Esophagus squamous epithelium (tissue), 5 donors: ENCODE measurements at regions not wholly inside any gene's neighbourhood (a gene's known extent, or its start where the extent isn't known, plus 50 kb on each side); places are given as distances from the start of the nearest gene placed in this dataset.

ENCODE experiments used
- DNase-seq: peaks from one replicate; lab custom pipeline; 2025; lab: John Stamatoyannopoulos, UW
- H3K27ac ChIP-seq, 4 donors: fragments of 200-600 bp; sonication (generic); one replicate each; pipeline ENCODE4 v1.5.1; 2016 to 2019; ENCODE audit warnings: mild to moderate bottlenecking in 1 of 4
- H3K27me3 ChIP-seq, 4 donors: fragments of 200-600 bp; sonication (generic); 1 replicate in 3 of 4; 2 replicates in 1 of 4; pipeline versions ENCODE4 v1.5.1 to v1.6.0; 2017 to 2021; ENCODE audit warnings: antibody characterized with exemption in 1 of 4
- H3K36me3 ChIP-seq, 3 donors: fragments of 200-600 bp; sonication (generic); one replicate each; pipeline ENCODE4 v1.5.1; 2016 to 2019
- H3K4me1 ChIP-seq, 3 donors: fragments of 200-600 bp; sonication (generic); one replicate each; pipeline ENCODE4 v1.5.1; 2017 to 2019
- H3K4me3 ChIP-seq, 4 donors: fragments of 200-600 bp; sonication (generic); 1 replicate in 3 of 4; 2 replicates in 1 of 4; pipeline ENCODE4 v1.5.1; 2016 to 2019; ENCODE audit warnings: mild to moderate bottlenecking in 2 of 4, moderate library complexity in 1 of 4
- H3K9me3 ChIP-seq, 3 donors: fragments of 200-600 bp; sonication (generic); one replicate each; pipeline ENCODE4 v1.5.1; 2016 to 2019
- POLR2A ChIP-seq, 4 donors: fragments of 450-650 bp; IDR thresholded peaks; one replicate each; pipeline ENCODE4 v1.6.1; 2017; ENCODE audit warnings: antibody characterized with exemption in 4 of 4, mild to moderate bottlenecking in 4 of 4, moderate library complexity in 3 of 4
- WGBS, 2 donors: methylation state at CpG; one replicate each; pipeline ENCODE4 v1.1.5; 2018; 5-methylcytosine and 5-hydroxymethylcytosine counted together
- intact Hi-C: fragments of 100-400 bp; cut with DNase I; formaldehyde crosslinking; loops from one replicate; pipeline ENCODE4 v1.15.0; 2022
- TF ChIP-seq, protein P1 (sequence below), 6 experiments: fragments of 450-650 bp in 4 of 6; fragments of 200-600 bp in 2 of 6; sonication (generic) in 2 of 6; IDR thresholded peaks; one replicate each; pipeline ENCODE4 v1.5.1; 2016 to 2019; ENCODE audit warnings: antibody characterized with exemption in 6 of 6, mild to moderate bottlenecking in 4 of 6, moderate library complexity in 4 of 6
- donor health status: DM: yes; HTN: yes; CAD: no.

- Histone ChIP-seq H3K27ac (no peak overlapping the region), H3K27me3 (no peaks in the 10 kb centered on the region), H3K36me3 (no peaks in the 10 kb centered on the region), H3K4me3 (no peak overlapping the region), H3K4me1 (peaks cover 0 to 12% (median 0%) of the 10 kb centered on the region in 3 donors), H3K9me3 (no peaks in the 10 kb centered on the region)
- intact Hi-C loops: no loop called here
- 43 to 50% methylated on average over 1 of the region's 1 CpG for WGBS, 2 donors
- TF ChIP-seq, protein P1, sequence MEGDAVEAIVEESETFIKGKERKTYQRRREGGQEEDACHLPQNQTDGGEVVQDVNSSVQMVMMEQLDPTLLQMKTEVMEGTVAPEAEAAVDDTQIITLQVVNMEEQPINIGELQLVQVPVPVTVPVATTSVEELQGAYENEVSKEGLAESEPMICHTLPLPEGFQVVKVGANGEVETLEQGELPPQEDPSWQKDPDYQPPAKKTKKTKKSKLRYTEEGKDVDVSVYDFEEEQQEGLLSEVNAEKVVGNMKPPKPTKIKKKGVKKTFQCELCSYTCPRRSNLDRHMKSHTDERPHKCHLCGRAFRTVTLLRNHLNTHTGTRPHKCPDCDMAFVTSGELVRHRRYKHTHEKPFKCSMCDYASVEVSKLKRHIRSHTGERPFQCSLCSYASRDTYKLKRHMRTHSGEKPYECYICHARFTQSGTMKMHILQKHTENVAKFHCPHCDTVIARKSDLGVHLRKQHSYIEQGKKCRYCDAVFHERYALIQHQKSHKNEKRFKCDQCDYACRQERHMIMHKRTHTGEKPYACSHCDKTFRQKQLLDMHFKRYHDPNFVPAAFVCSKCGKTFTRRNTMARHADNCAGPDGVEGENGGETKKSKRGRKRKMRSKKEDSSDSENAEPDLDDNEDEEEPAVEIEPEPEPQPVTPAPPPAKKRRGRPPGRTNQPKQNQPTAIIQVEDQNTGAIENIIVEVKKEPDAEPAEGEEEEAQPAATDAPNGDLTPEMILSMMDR (IDR thresholded peaks at IDR 0.05): no peak
- no peak for TF ChIP-seq POLR2A (IDR thresholded peaks at IDR 0.05)
- DNase-seq: no peak
These were observed 159.1 kb upstream of the KIT start for GRCh38 chr4:54498661-54499111.

DNA sequence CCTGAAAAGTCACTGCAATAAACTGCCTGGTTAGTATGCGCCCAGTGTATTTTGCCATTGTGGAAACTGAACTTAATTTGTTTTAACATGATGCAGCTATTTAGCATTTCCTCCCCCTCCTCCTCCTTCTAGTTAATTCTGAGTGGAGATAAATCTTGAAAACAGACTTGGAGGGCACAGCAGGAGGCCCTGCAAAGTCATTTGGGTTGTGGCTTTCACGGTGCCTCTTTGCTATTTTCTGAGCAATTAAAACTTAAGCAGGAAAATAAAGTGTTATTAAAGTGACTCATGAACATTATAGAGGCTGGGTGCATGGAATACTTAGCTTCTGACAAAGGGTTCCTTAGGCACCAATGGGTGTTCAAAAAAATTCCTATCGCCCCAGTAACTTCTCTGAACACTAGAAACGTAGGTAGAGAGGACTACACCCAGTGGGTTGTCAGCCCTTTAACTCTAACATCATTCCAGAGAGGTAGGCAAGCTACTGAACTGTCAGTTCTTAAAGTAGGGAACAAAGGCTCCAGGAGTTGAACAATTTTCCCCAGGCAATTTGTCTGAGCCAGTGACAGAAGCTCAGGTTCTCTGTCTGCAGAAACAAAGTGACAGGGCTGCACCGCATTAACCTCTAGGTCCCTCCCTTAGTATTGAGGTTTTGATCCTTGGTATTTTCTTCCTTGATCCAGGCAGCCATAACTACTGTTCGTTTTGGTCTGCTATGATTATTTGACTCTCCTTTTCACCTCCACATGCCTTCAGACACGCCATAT lies 158.3 kb upstream of the KIT start:
- no peaks in the 10 kb centered on the region for H3K27me3 ChIP-seq
- H3K27ac ChIP-seq: no peak overlapping the region

GRCh38 chr4:54505362-54505761 lies 152.4 kb upstream of the KIT start:
- H3K9me3 ChIP-seq: no peaks in the 10 kb centered on the region
- no peak for TF ChIP-seq POLR2A (IDR thresholded peaks at IDR 0.05)
- TF ChIP-seq, protein P1 (IDR thresholded peaks at IDR 0.05): no peak
- DNase-seq: no peak
- H3K36me3 ChIP-seq: no peaks in the 10 kb centered on the region
- no peak overlapping the region for H3K27ac ChIP-seq
- H3K4me3 ChIP-seq: no peak overlapping the region
- H3K4me1 ChIP-seq: no peaks in the 10 kb centered on the region
- intact Hi-C loops: no loop called here
- H3K27me3 ChIP-seq: no peaks in the 10 kb centered on the region

More for the DNA sequence above, 158.3 kb upstream of the KIT start:
- Histone ChIP-seq H3K9me3 (no peaks in the 10 kb centered on the region), H3K36me3 (no peaks in the 10 kb centered on the region), H3K4me1 (peaks cover 0 to 12% (median 0%) of the 10 kb centered on the region in 3 donors), H3K4me3 (no peak overlapping the region)
- 43 to 50% methylated on average over 7 of the region's 7 CpGs for WGBS, 2 donors
- intact Hi-C loops: no loop called here
- DNase-seq: no peak
- TF ChIP-seq, protein P1 (IDR thresholded peaks at IDR 0.05): no peak
- no peak for TF ChIP-seq POLR2A (IDR thresholded peaks at IDR 0.05)

DNA sequence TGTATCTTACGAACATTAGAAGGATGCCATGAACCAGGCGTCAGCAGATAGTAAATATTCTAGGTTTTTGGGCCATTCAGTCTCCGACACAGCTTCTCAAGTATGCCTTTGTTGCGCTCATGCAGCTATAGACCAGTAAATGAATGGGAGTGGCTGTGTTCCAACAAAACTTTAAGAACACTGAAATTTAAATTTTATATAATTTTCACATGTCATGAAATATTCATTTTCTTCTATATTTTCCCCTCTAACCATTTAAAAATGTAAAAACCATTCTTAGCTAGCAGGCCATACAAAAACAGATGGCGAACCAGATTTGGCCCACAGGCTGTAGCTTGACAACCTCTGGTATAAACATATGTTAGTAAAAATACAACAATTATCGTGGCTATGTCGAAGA lies 151.8 kb upstream of the KIT start:
- no peaks in the 10 kb centered on the region for H3K27me3 ChIP-seq
- no peaks in the 10 kb centered on the region for H3K36me3 ChIP-seq
- H3K27ac ChIP-seq: no peak overlapping the region
- 86 to 91% methylated on average over 7 of the region's 7 CpGs for WGBS, 2 donors
- H3K4me1 ChIP-seq: no peaks in the 10 kb centered on the region
- no peaks in the 10 kb centered on the region for H3K9me3 ChIP-seq
- intact Hi-C loops: no loop called here
- DNase-seq: no peak
- TF ChIP-seq, protein P1 (IDR thresholded peaks at IDR 0.05): no peak
- no peak for TF ChIP-seq POLR2A (IDR thresholded peaks at IDR 0.05)
- no peak overlapping the region for H3K4me3 ChIP-seq

- no peaks in the 10 kb centered on the region for H3K9me3 ChIP-seq
- no peaks in the 10 kb centered on the region for H3K27me3 ChIP-seq
- 70 to 85% methylated on average over 6 of the region's 6 CpGs for WGBS, 2 donors
- intact Hi-C loops: no loop called here
- no peak for DNase-seq
- no peaks in the 10 kb centered on the region for H3K36me3 ChIP-seq
- peaks cover 0 to 21% (median 0%) of the 10 kb centered on the region in 3 donors for H3K4me1 ChIP-seq
- TF ChIP-seq POLR2A (IDR thresholded peaks at IDR 0.05): no peak
- TF ChIP-seq, protein P1 (IDR thresholded peaks at IDR 0.05): no peak
- H3K4me3 ChIP-seq: no peak overlapping the region
- no peak overlapping the region for H3K27ac ChIP-seq
These were observed 148.7 kb upstream of the KIT start for GRCh38 chr4:54509057-54509456.
